Astrocyte of the spinal cord (primary cell): ENCODE measurements at regions not wholly inside any gene's neighbourhood (a gene's known extent, or its start where the extent isn't known, plus 50 kb on each side); places are given as distances from the start of the nearest gene placed in this dataset.
"Not testable (repeated sequence)": the region's sequence is repeated elsewhere in the genome, so short reads cannot be mapped to it uniquely, and the experiment has no call there.

ENCODE experiments used
- DNase-seq: peaks from one replicate; pipeline ENCODE4 v3.0.0; 2011; ENCODE audit warnings: low read depth, low spot score
- H3K4me3 ChIP-seq: 2 replicates; pipeline ENCODE4 v1.5.1; 2011; ENCODE audit warnings: low read depth, mild to moderate bottlenecking, low read length, moderate library complexity
- CTCF ChIP-seq: IDR thresholded peaks from 2 replicates; pipeline ENCODE4 v1.5.1; 2012; ENCODE audit warnings: low read depth, mild to moderate bottlenecking, low read length, inconsistent platforms
- in situ Hi-C: cut with HindIII; loops from 2 replicates; pipeline ENCODE4 v1.10.0; 2017; ENCODE audit warnings: low sequenced_read_pairs

GRCh38 chr9:84517026-84517425, 152.5 kb upstream of the NTRK2 start:
- no peak overlapping the region for H3K4me3 ChIP-seq
- no peak for TF ChIP-seq CTCF
- no peak for DNase-seq
- in situ Hi-C loops: no loop called here

DNA sequence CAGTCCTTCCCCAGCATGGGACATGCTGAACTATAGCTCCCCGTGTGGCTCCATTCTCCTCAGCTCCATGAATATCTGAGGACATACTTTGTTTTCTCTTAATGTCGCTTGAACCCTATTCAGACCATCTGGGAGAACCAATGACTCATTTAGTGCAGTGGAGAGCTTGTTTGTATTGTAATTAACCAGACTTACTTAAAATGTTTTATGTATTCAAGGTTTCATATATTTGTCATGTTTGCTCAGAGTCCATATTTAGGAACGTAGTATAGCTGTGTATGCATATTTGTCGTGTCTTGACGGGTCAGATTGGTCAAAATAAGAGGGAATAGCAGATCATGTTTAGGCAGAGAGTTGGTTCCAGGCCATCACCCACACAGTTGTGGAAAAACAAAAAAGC, 150.1 kb upstream of the NTRK2 start:
- in situ Hi-C loops: no loop called here
- TF ChIP-seq CTCF: no peak
- no peak for DNase-seq
- no peak overlapping the region for H3K4me3 ChIP-seq

DNA sequence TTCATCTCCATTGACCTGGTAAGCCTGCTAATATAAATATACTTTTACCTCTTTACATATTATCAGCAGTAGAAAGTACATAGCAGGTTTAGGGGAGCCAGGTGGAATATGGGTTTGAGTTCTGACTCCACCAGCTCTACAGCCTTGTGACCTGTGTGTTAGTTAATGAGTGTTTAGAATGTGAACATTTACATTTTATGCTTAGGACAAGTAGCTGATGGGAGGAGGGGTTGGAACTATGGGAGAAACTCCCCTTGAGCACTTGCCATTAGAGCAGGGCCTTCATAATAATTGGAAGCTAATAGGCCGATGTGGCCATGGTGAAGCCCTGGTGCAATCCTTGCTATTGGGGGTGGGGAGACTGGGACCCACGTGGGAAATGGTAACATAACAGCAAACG, 148.3 kb upstream of the NTRK2 start:
- in situ Hi-C loops: no loop called here
- DNase-seq: no peak
- H3K4me3 ChIP-seq: no peak overlapping the region
- no peak for TF ChIP-seq CTCF

GRCh38 chr9:84526211-84526610, 143.3 kb upstream of the NTRK2 start:
- in situ Hi-C loops, DNase-seq, H3K4me3 ChIP-seq: not testable (repeated sequence)

GRCh38 chr9:84527060-84527720, 142.3 kb upstream of the NTRK2 start:
- H3K4me3 ChIP-seq, DNase-seq, in situ Hi-C loops: not testable (repeated sequence)

- in situ Hi-C loops, H3K4me3 ChIP-seq, DNase-seq: not testable (repeated sequence)
These were observed 133.6 kb upstream of the NTRK2 start for GRCh38 chr9:84535973-84536372.

DNA sequence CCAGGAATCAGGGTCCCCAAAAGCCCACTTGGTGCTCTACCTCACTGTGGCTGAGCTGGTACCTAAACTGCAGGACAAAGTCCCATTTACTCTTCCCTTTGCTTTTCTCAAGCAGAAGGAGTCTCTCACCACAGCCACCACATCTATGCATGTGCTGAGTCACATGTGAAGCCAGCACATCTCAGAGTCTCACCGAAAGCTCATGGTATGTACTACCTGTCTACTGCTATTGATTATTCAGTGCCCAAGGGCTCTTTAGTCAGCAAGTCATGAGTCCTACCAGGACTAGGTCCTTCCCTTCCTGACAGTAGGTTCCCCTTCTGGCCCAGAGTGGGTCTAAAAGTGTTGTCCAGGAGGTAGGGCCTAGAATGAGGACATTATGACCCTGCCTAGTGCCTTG, 130.7 kb upstream of the NTRK2 start:
- DNase-seq: no peak
- H3K4me3 ChIP-seq: no peak overlapping the region
- in situ Hi-C loops: no loop called here
- no peak for TF ChIP-seq CTCF

GRCh38 chr9:84542554-84542953, 127.0 kb upstream of the NTRK2 start:
- H3K4me3 ChIP-seq: no peak overlapping the region
- DNase-seq: no peak
- in situ Hi-C loops: no loop called here
- TF ChIP-seq CTCF: no peak
